ENCODE measurements at regions not wholly inside any gene's neighbourhood (a gene's known extent, or its start where the extent isn't known, plus 50 kb on each side); places are given as distances from the start of the nearest gene placed in this dataset.
"Not testable (repeated sequence)": the region's sequence is repeated elsewhere in the genome, so short reads cannot be mapped to it uniquely, and the experiment has no call there.

- no peak for TF ChIP-seq CTCF (IDR thresholded peaks at IDR 0.05)
- TF ChIP-seq POLR2A (IDR thresholded peaks at IDR 0.05), result no peak
- H3K4me3 ChIP-seq (replicated peaks in 1 of 3), result no peak overlapping the region
- H3K9me3 ChIP-seq, result no peaks in the 10 kb centered on the region
- no peaks in the 10 kb centered on the region for H3K27me3 ChIP-seq
- H3K4me1 ChIP-seq, result no peaks in the 10 kb centered on the region
- intact Hi-C loops (cut with DNase I), result no loop called here
- no peaks in the 10 kb centered on the region for H3K36me3 ChIP-seq
- DNase-seq, result no peak
- no peak overlapping the region for H3K27ac ChIP-seq
These were observed 70.7 kb upstream of the TEX13C start for GRCh38 chrX:125248931-125249330.

- H3K27me3 ChIP-seq; intact Hi-C loops (cut with DNase I); H3K9me3 ChIP-seq; H3K4me3 ChIP-seq (replicated peaks in 1 of 3); H3K36me3 ChIP-seq; H3K4me1 ChIP-seq; H3K27ac ChIP-seq; DNase-seq: not testable (repeated sequence)
- WGBS, 2 donors, result no CpG with 5 or more reads among the region's 20 CpGs
These were observed 63.9 kb upstream of the TEX13C start for GRCh38 chrX:125255759-125256158.

GRCh38 chrX:125262836-125263235 lies 56.8 kb upstream of the TEX13C start:
- 85 to 86% methylated on average over 2 to 5 of the region's 6 CpGs for WGBS, 2 donors
- no peaks in the 10 kb centered on the region for H3K36me3 ChIP-seq
- H3K27ac ChIP-seq, result no peak overlapping the region
- no peaks in the 10 kb centered on the region for H3K27me3 ChIP-seq
- no peaks in the 10 kb centered on the region for H3K4me1 ChIP-seq
- no peaks in the 10 kb centered on the region for H3K9me3 ChIP-seq
- no peak for TF ChIP-seq POLR2A (IDR thresholded peaks at IDR 0.05)
- no peak for TF ChIP-seq CTCF (IDR thresholded peaks at IDR 0.05)
- no peak overlapping the region for H3K4me3 ChIP-seq (replicated peaks in 1 of 3)
- DNase-seq, result no peak
- intact Hi-C loops (cut with DNase I), result no loop called here

- intact Hi-C loops (cut with DNase I), result no loop called here
- Histone ChIP-seq H3K4me1 (no peaks in the 10 kb centered on the region), H3K36me3 (no peaks in the 10 kb centered on the region), H3K9me3 (no peaks in the 10 kb centered on the region), H3K4me3 (replicated peaks in 1 of 3) (no peak overlapping the region), H3K27ac (no peak overlapping the region), H3K27me3 (no peaks in the 10 kb centered on the region)
- TF ChIP-seq POLR2A (IDR thresholded peaks at IDR 0.05), result no peak
- no peak for TF ChIP-seq CTCF (IDR thresholded peaks at IDR 0.05)
- DNase-seq, result no peak
- 100% methylated on average over 2 to 3 of the region's 4 CpGs for WGBS, 2 donors
These were observed 53.5 kb upstream of the TEX13C start for GRCh38 chrX:125266153-125266660.

All from thyroid gland (tissue), 4 donors.